Fibroblast of villous mesenchyme (primary cell): ENCODE measurements at regions not wholly inside any gene's neighbourhood (a gene's known extent, or its start where the extent isn't known, plus 50 kb on each side); places are given as distances from the start of the nearest gene placed in this dataset.

Experiments used
- DNase-seq: peaks from one replicate; pipeline ENCODE4 v3.0.0-alpha.2; 2010; ENCODE audit warnings: low read depth
- H3K4me3 ChIP-seq: 2 replicates; pipeline ENCODE4 v1.5.1; 2011; ENCODE audit warnings: low read depth, mild to moderate bottlenecking, low read length
- CTCF ChIP-seq: IDR thresholded peaks from 2 replicates; pipeline ENCODE4 v1.5.1; 2012; ENCODE audit warnings: low read depth, mild to moderate bottlenecking, low read length; ENCODE audit not compliant: insufficient read depth

GRCh38 chr15:94033014-94033682, 198.2 kb upstream of the MCTP2 start:
- no peak overlapping the region for H3K4me3 ChIP-seq
- no peak for TF ChIP-seq CTCF
- no peak for DNase-seq

- no peak overlapping the region for H3K4me3 ChIP-seq
- no peak for TF ChIP-seq CTCF
- no peak for DNase-seq
These were observed 198.8 kb upstream of the MCTP2 start for GRCh38 chr15:94032571-94032970.

- no peak overlapping the region for H3K4me3 ChIP-seq
- no peak for TF ChIP-seq CTCF
- DNase-seq: no peak
These were observed 200.3 kb upstream of the MCTP2 start for GRCh38 chr15:94031072-94031471.

GRCh38 chr15:94029495-94029894, 201.9 kb upstream of the MCTP2 start:
- no peak for TF ChIP-seq CTCF
- DNase-seq: no peak
- H3K4me3 ChIP-seq: no peak overlapping the region

- no peak for DNase-seq
- TF ChIP-seq CTCF: peak; percentile 6
- no peak overlapping the region for H3K4me3 ChIP-seq
These were observed 202.6 kb upstream of the MCTP2 start for GRCh38 chr15:94028809-94029208.

GRCh38 chr15:94028121-94028520, 203.2 kb upstream of the MCTP2 start:
- no peak overlapping the region for H3K4me3 ChIP-seq
- DNase-seq: no peak
- no peak for TF ChIP-seq CTCF

- no peak for TF ChIP-seq CTCF
- H3K4me3 ChIP-seq: no peak overlapping the region
- DNase-seq: no peak
These were observed 203.8 kb upstream of the MCTP2 start for GRCh38 chr15:94027581-94027980.
